GM13976 (cell line): ENCODE measurements at regions not wholly inside any gene's neighbourhood (a gene's known extent, or its start where the extent isn't known, plus 50 kb on each side); places are given as distances from the start of the nearest gene placed in this dataset.

Source experiments
- DNase-seq: peaks from one replicate; pipeline ENCODE4 v3.0.0; 2012; ENCODE audit warnings: low spot score
- in situ Hi-C: fragments of 300-500 bp; cut with MboI; formaldehyde crosslinking; loops from one replicate; pipeline ENCODE4 v1.12.0; 2022; ENCODE audit warnings: low sequenced_read_pairs, mixed read lengths, inconsistent platforms; ENCODE audit not compliant: unreplicated experiment
- TF ChIP-seq, protein P1 (sequence below): IDR thresholded peaks from 2 replicates; pipeline ENCODE4 v1.5.1; 2012; ENCODE audit warnings: borderline replicate concordance, mild to moderate bottlenecking; ENCODE audit not compliant: insufficient read depth; ENCODE audit errors: extremely low read depth, missing control alignments, control extremely low read depth

DNA sequence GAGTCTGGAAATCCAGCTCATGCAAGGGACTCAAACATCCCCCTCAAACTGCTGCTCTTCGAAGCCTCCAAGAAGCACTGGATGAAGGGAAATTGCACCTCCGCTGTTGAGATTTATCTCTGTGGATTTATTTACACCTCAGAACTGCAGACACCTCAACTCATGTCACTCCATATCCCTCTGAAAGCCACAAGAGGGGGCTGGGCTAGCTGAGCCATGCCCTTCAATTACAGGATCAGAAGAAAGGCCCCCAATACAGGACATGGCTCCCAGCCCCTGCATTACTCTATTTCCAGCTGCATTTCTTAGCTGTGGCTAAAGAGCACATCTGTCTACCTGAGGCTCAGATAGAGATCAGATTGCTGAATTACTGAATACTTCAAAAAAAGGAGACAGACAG lies 103.1 kb upstream of the DYNLRB2 start:
- no peak for DNase-seq
- in situ Hi-C loops: no loop called here
- TF ChIP-seq, protein P1, sequence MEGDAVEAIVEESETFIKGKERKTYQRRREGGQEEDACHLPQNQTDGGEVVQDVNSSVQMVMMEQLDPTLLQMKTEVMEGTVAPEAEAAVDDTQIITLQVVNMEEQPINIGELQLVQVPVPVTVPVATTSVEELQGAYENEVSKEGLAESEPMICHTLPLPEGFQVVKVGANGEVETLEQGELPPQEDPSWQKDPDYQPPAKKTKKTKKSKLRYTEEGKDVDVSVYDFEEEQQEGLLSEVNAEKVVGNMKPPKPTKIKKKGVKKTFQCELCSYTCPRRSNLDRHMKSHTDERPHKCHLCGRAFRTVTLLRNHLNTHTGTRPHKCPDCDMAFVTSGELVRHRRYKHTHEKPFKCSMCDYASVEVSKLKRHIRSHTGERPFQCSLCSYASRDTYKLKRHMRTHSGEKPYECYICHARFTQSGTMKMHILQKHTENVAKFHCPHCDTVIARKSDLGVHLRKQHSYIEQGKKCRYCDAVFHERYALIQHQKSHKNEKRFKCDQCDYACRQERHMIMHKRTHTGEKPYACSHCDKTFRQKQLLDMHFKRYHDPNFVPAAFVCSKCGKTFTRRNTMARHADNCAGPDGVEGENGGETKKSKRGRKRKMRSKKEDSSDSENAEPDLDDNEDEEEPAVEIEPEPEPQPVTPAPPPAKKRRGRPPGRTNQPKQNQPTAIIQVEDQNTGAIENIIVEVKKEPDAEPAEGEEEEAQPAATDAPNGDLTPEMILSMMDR: no peak

DNA sequence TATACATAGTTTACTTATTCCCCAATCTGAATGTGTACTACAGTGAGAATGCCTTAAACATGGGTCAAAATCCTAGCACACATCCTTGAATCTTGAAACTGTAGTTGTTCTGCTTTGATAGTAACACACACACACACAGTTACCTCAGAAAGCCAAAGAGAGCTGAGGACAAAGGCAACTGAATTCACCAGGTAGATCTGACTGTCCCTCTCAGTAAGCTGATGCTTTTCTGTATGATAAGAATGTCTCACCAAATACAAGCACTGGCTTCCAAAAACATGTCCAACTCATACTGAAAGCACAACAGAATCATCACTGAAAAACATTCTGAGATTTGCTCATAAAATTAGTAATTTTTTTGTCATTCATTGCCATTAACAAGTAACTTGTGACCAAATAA lies 104.3 kb upstream of the DYNLRB2 start:
- TF ChIP-seq, protein P1: no peak
- no peak for DNase-seq
- in situ Hi-C loops: no loop called here

DNA sequence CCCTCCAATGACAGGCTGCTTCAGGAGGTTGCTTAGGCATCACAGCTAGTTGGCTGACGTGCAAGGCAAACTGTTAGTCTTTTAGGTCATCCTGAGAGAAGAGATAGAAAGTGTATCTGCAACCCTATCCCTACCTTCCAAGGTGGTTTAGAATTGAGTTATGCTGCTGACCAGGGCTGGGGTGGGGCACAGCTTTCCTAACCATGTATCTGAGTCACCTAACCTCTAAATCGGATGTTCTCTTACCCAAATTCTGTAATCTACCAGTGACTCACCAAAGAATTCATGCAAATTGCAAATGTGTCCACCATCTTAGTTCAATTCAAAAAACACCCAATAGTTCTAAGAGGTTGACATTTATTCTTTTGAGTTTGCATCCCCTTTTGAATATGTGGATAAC lies 107.2 kb upstream of the DYNLRB2 start:
- in situ Hi-C loops: no loop called here
- no peak for DNase-seq
- TF ChIP-seq, protein P1: no peak

DNA sequence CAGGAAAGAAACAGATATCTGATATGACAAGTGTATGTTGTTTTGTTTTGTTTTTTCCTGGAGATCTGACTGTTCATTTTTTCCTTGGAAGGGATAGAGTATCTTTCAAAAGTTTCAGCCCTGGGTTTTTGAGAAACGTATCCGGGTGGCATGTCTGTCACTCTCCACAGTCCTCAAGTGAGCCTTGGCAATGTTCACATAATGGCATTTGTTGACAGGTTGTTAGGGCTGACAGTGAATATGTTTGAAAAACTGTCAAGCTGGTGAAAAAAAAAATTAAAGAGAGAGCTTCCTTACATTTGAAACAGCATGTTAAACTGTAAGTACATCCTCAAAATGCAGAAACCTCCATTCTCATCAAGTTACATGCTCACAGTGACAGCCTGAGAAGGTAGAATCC lies 113.0 kb upstream of the DYNLRB2 start:
- in situ Hi-C loops: no loop called here
- TF ChIP-seq, protein P1: no peak
- no peak for DNase-seq

DNA sequence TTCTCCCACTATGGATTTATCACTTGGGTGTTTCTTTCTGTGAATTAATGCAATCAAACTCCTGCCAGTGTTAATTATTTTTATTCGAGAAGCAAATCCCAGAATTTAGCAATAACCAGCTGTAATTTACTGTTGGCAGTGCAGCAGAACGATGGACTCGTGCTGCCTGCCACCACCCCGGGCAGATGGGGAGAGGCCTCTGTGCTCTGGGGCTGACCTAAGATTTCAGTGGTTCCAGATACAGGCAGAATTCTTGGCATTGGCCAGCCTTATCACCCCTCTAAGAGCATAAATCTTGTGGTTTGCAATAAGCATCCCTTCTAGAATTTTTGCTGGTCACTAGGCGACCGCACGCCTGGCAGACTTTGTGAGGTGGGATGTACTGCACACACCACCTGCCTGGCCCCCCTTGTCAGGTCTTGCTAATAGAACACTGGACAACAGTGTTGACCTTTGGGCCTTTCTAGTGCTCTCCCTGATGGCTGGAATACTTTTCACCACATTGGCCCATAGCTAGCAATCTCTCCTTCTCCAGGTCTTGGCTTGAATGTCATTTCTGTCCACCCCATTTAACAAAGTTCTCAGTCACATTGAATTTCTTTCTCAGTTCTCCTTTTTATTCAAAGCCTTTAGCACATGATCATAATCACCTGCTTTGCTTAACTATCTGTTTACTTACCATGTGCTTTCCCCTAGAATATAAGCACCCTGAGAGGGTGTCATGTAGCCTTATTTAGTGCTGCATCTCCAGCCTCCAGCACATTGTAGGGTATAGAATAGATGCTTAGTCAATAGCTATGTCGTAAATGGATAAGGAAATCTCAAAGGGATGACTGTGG lies 122.1 kb upstream of the DYNLRB2 start:
- TF ChIP-seq, protein P1: no peak
- DNase-seq: no peak
- in situ Hi-C loops: no loop called here

DNA sequence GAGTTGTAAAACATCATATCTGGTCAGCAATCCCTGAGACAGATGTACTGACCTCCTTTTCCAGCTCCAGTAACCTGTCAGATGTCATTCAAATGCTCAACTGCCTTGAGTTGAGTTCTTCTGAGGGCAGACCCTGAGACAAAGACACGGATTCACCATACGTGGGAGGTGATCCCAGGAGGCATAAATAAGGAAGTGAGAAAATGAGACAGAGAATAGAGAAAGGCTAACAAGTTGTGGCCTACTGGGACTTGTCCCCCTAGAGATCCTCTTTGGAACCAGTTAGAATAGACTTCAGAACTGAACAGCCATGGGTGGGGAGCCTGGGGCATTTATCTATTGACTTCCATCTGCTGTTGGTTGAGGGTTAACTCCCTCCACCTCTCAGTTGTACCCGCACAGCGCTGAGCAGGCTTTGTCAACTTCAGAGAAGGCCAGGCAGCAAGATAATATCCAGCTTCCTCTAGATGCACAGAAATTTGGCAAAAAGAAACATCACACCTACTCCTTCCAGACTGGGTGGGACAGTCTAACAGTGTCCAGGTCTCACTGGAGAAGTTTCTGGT lies 123.0 kb upstream of the DYNLRB2 start:
- DNase-seq: no peak
- TF ChIP-seq, protein P1: no peak
- in situ Hi-C loops: no loop called here
